CD4-positive, alpha-beta T cell (primary cell): ENCODE measurements at regions not wholly inside any gene's neighbourhood (a gene's known extent, or its start where the extent isn't known, plus 50 kb on each side); places are given as distances from the start of the nearest gene placed in this dataset.

Experiments
- ATAC-seq: fragments of 200-7000 bp; cut with Tn5 transposase; one replicate; pipeline ENCODE4 v1.10.0; 2022; ENCODE audit warnings: mild to moderate bottlenecking; ENCODE audit not compliant: poor library complexity
- CTCF ChIA-PET: fragments of 350-600 bp; sonication (Branson Sonifier 250); formaldehyde crosslinking; loops from one replicate; lab custom pipeline; 2021; ENCODE audit warnings: antibody characterized with exemption, inconsistent platforms; lab: Charles Lee
- POLR2A ChIA-PET: fragments of 350-600 bp; sonication (Branson Sonifier 250); formaldehyde crosslinking; loops from one replicate; lab custom pipeline; 2021; ENCODE audit warnings: antibody characterized with exemption, inconsistent platforms; lab: Charles Lee
- DNase-seq, 14 experiments: peaks; one replicate each; pipeline ENCODE4 v3.0.0-alpha.2; 2013 to 2020; ENCODE audit warnings: mixed read lengths in 2 of 14
- H3K27ac ChIP-seq, 2 donors: one replicate each; pipeline versions ENCODE4 v1.5.1 to v1.7.0; 2013; ENCODE audit warnings: low read length in 2 of 2, low read depth in 1 of 2, mild to moderate bottlenecking in 1 of 2
- H3K27me3 ChIP-seq, 2 experiments: 1 replicate in 1 of 2; 2 replicates in 1 of 2; pipeline versions ENCODE4 v1.6.1 to v1.7.0; 2013; ENCODE audit warnings: low read length in 2 of 2, control low read depth in 1 of 2, mild to moderate bottlenecking in 1 of 2, moderate library complexity in 1 of 2; ENCODE audit not compliant: insufficient read depth in 2 of 2, control insufficient read depth in 1 of 2
- H3K36me3 ChIP-seq: one replicate; pipeline ENCODE4 v1.6.1; 2013; ENCODE audit warnings: low read length, control low read depth; ENCODE audit not compliant: insufficient read depth
- H3K4me1 ChIP-seq: one replicate; pipeline ENCODE4 v1.6.1; 2013; ENCODE audit warnings: low read length, control low read depth; ENCODE audit not compliant: insufficient read depth
- H3K4me3 ChIP-seq: one replicate; pipeline ENCODE4 v1.5.1; 2013; ENCODE audit warnings: mild to moderate bottlenecking, low read length, moderate library complexity
- H3K9me3 ChIP-seq, 2 experiments: 1 replicate in 1 of 2; 2 replicates in 1 of 2; pipeline versions ENCODE4 v1.6.1 to v1.7.0; 2013; ENCODE audit warnings: low read length in 2 of 2, mild to moderate bottlenecking in 2 of 2, control low read depth in 1 of 2, moderate library complexity in 1 of 2; ENCODE audit not compliant: control insufficient read depth in 1 of 2, insufficient read depth in 1 of 2
- H3K27ac Mint-ChIP-seq: one replicate; pipeline ENCODE4 v1.8.0; 2020; ENCODE audit warnings: mixed read lengths
- H3K27me3 Mint-ChIP-seq: one replicate; pipeline ENCODE4 v1.8.0; 2021; ENCODE audit warnings: mixed read lengths
- H3K36me3 Mint-ChIP-seq: one replicate; pipeline ENCODE4 v1.8.0; 2021; ENCODE audit warnings: low read depth, mixed read lengths
- H3K4me1 Mint-ChIP-seq: one replicate; pipeline ENCODE4 v1.8.0; 2021; ENCODE audit warnings: low read depth, mixed read lengths
- H3K4me3 Mint-ChIP-seq: one replicate; pipeline ENCODE4 v1.8.0; 2020; ENCODE audit warnings: mild to moderate bottlenecking, mixed read lengths
- H3K9me3 Mint-ChIP-seq: one replicate; pipeline ENCODE4 v1.8.0; 2020; ENCODE audit warnings: mixed read lengths
- intact Hi-C, 2 experiments: fragments of 100-400 bp; cut with DNase I in 1 of 2; cut with micrococcal nuclease in 1 of 2; formaldehyde crosslinking; loops; one replicate each; pipeline versions ENCODE4 v1.15.1 to v1.9.0; 2023 to 2025; cut with DNase I, micrococcal nuclease
- TF ChIP-seq, protein P1 (sequence below): fragments of 200-600 bp; IDR thresholded peaks from one replicate; pipeline ENCODE4 v1.8.0; 2022; ENCODE audit warnings: antibody characterized with exemption, mild to moderate bottlenecking

- Mint-ChIP-seq H3K27ac (no peak overlapping the region), H3K4me1 (peaks cover 35% of the 10 kb centered on the region), H3K4me3 (no peak overlapping the region), H3K27me3 (no peaks in the 10 kb centered on the region), H3K36me3 (no peaks in the 10 kb centered on the region), H3K9me3 (no peaks in the 10 kb centered on the region)
- ATAC-seq, result no peak
- H3K27me3 ChIP-seq, result no peaks in the 10 kb centered on the region
- ChIA-PET CTCF (no interaction called here), POLR2A (no interaction called here)
- no peaks in the 10 kb centered on the region for H3K36me3 ChIP-seq
- DNase-seq, result no peak
- no peaks in the 10 kb centered on the region for H3K9me3 ChIP-seq
- TF ChIP-seq, protein P1, sequence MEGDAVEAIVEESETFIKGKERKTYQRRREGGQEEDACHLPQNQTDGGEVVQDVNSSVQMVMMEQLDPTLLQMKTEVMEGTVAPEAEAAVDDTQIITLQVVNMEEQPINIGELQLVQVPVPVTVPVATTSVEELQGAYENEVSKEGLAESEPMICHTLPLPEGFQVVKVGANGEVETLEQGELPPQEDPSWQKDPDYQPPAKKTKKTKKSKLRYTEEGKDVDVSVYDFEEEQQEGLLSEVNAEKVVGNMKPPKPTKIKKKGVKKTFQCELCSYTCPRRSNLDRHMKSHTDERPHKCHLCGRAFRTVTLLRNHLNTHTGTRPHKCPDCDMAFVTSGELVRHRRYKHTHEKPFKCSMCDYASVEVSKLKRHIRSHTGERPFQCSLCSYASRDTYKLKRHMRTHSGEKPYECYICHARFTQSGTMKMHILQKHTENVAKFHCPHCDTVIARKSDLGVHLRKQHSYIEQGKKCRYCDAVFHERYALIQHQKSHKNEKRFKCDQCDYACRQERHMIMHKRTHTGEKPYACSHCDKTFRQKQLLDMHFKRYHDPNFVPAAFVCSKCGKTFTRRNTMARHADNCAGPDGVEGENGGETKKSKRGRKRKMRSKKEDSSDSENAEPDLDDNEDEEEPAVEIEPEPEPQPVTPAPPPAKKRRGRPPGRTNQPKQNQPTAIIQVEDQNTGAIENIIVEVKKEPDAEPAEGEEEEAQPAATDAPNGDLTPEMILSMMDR, result no peak
- no peak overlapping the region for H3K4me3 ChIP-seq
- intact Hi-C loops, result no loop called here
- H3K4me1 ChIP-seq, result peaks cover 16% of the 10 kb centered on the region
- H3K27ac ChIP-seq, result no peak overlapping the region
Measured at GRCh38 chr15:95451938-95452337, 878.6 kb upstream of the NR2F2 start.

DNA sequence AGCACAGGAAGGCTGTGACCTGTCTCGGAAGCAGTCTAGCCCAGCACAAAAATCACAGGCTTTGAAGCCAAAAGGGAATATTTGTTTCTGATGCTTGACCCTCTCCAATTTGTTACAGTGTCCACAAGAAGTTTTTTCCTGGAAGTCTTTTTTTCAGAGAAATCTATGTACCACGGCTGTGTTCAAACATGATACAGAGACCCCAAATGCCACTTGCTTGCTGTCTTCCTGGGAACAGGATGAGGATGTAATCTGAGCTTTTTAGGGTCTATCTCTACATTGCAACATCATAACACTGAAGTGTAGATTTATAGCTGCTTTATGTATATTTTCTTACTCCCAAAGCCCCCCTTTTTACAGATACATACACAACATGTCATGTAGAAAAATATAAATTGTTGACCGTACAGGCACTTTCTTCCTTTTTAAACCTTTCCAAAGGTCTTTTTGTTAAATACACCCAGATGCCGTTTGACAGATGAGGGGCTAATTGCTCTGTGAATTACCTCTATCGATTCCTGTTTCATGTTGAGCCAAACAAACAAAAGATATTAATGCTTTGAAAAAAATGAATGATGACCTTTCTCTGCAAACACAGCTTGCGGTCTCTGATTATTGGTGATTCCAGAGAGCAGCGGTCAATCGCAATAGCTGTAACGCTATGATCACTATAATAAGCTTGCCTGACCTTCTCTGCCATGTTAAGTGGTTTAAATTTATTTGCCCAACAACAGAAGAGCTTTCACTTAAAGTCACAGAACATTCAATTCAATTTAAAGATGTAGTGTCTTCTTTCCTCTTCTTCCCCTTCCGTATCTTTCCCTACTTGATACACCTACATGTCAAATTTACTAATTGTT lies 875.9 kb upstream of the NR2F2 start:
- Mint-ChIP-seq H3K27ac (no peak overlapping the region), H3K9me3 (no peaks in the 10 kb centered on the region), H3K36me3 (no peaks in the 10 kb centered on the region), H3K27me3 (no peaks in the 10 kb centered on the region), H3K4me3 (no peak overlapping the region), H3K4me1 (peaks cover 26% of the 10 kb centered on the region)
- no peak overlapping the region for H3K4me3 ChIP-seq
- H3K9me3 ChIP-seq, result no peaks in the 10 kb centered on the region
- TF ChIP-seq, protein P1, result no peak
- H3K27me3 ChIP-seq, result no peaks in the 10 kb centered on the region
- ChIA-PET CTCF (no interaction called here), POLR2A (no interaction called here)
- no peak for DNase-seq
- H3K36me3 ChIP-seq, result no peaks in the 10 kb centered on the region
- intact Hi-C loops, result no loop called here
- peaks cover 10% of the 10 kb centered on the region for H3K4me1 ChIP-seq
- ATAC-seq, result no peak
- H3K27ac ChIP-seq, result no peak overlapping the region

GRCh38 chr15:95457520-95457919 lies 873.0 kb upstream of the NR2F2 start:
- Mint-ChIP-seq H3K9me3 (no peaks in the 10 kb centered on the region), H3K4me3 (no peak overlapping the region), H3K36me3 (no peaks in the 10 kb centered on the region), H3K4me1 (peaks cover 26% of the 10 kb centered on the region), H3K27ac (no peak overlapping the region), H3K27me3 (no peaks in the 10 kb centered on the region)
- peaks cover 10% of the 10 kb centered on the region for H3K4me1 ChIP-seq
- intact Hi-C loops, result no loop called here
- no peak for ATAC-seq
- no peak overlapping the region for H3K27ac ChIP-seq
- CTCF ChIA-PET, result no interaction called here
- no peaks in the 10 kb centered on the region for H3K36me3 ChIP-seq
- H3K27me3 ChIP-seq, result no peaks in the 10 kb centered on the region
- DNase-seq, result no peak
- POLR2A ChIA-PET, result no interaction called here
- TF ChIP-seq, protein P1, result no peak
- H3K4me3 ChIP-seq, result no peak overlapping the region
- H3K9me3 ChIP-seq, result no peaks in the 10 kb centered on the region
